ENCODE measurements at regions not wholly inside any gene's neighbourhood (a gene's known extent, or its start where the extent isn't known, plus 50 kb on each side); places are given as distances from the start of the nearest gene placed in this dataset.

DNA sequence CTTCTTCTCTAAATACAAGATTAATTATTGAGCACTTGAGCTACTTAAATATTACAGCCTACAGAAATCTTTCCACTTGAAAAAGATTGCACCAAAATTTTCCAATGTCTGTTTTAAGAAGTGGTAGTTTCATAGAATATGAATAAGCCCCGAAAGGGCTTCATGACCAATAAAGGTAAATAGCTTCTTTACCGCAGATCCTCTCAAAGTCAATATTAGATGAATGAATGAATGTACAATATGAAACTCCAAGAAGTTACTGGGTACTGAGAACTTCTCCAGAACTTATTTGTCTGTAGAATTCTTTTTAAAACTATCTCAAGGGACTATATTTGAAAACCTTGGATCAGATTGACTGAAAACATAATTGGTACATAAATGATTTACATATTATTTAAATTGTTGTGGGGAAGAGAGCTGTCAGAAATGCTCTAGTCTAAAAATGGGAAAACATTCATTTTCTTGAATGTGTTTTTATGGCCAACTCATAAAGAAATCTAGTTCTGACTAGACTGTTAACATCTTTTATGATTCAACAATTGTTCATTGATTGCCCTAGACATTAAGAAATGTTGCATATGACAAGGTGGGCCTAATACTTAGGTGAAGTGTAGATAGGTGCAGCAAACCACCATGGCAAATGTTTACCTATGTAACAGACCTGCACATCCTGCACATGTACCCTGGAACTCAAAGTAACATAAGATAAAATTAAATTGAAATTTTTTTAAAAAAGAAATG, 227.0 kb downstream of the SPRY2 start:
- TF ChIP-seq EP300 (IDR thresholded peaks at IDR 0.05; ENCODE audit: low read depth) (no peak), POLR2A (IDR thresholded peaks at IDR 0.05) (no peak), POLR2AphosphoS5 (IDR thresholded peaks at IDR 0.05) (no peak)
- TF ChIP-seq, protein P1, sequence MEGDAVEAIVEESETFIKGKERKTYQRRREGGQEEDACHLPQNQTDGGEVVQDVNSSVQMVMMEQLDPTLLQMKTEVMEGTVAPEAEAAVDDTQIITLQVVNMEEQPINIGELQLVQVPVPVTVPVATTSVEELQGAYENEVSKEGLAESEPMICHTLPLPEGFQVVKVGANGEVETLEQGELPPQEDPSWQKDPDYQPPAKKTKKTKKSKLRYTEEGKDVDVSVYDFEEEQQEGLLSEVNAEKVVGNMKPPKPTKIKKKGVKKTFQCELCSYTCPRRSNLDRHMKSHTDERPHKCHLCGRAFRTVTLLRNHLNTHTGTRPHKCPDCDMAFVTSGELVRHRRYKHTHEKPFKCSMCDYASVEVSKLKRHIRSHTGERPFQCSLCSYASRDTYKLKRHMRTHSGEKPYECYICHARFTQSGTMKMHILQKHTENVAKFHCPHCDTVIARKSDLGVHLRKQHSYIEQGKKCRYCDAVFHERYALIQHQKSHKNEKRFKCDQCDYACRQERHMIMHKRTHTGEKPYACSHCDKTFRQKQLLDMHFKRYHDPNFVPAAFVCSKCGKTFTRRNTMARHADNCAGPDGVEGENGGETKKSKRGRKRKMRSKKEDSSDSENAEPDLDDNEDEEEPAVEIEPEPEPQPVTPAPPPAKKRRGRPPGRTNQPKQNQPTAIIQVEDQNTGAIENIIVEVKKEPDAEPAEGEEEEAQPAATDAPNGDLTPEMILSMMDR (IDR thresholded peaks at IDR 0.05) = no peak

Measured in transverse colon (tissue), 4 donors.